IPS DF 6.9 (cell line): ENCODE measurements at regions not wholly inside any gene's neighbourhood (a gene's known extent, or its start where the extent isn't known, plus 50 kb on each side); places are given as distances from the start of the nearest gene placed in this dataset.

ENCODE experiments used
- DNase-seq: peaks from one replicate; pipeline ENCODE4 v3.0.0-alpha.2; 2013; ENCODE audit warnings: low read depth, low spot score
- H3K27ac ChIP-seq: one replicate; pipeline ENCODE4 v1.5.1; 2013; ENCODE audit warnings: low read length, control low read depth
- H3K27me3 ChIP-seq: 2 replicates; pipeline ENCODE4 v1.6.1; 2013; ENCODE audit warnings: mild to moderate bottlenecking, low read length; ENCODE audit not compliant: control insufficient read depth, insufficient read depth
- H3K36me3 ChIP-seq: 2 replicates; pipeline ENCODE4 v1.6.1; 2013; ENCODE audit warnings: low read length; ENCODE audit not compliant: control insufficient read depth, insufficient read depth
- H3K4me1 ChIP-seq: 2 replicates; pipeline ENCODE4 v1.6.1; 2013; ENCODE audit warnings: low read length; ENCODE audit not compliant: control insufficient read depth, insufficient read depth
- H3K4me3 ChIP-seq: 2 replicates; pipeline ENCODE4 v1.5.1; 2013; ENCODE audit warnings: mild to moderate bottlenecking, low read length
- H3K9me3 ChIP-seq: 2 replicates; pipeline ENCODE4 v1.6.1; 2013; ENCODE audit warnings: low read length, inconsistent platforms; ENCODE audit not compliant: control insufficient read depth, insufficient read depth
- WGBS: extraction: QIAGEN DNeasy Blood & Tissue Kit; methylation state at CpG from one replicate; pipeline ENCODE4 v1.1.7; 2013; ENCODE audit warnings: mixed read lengths, missing lambda C conversion rate; ENCODE audit not compliant: insufficient read length, insufficient coverage; 5-methylcytosine and 5-hydroxymethylcytosine counted together

DNA sequence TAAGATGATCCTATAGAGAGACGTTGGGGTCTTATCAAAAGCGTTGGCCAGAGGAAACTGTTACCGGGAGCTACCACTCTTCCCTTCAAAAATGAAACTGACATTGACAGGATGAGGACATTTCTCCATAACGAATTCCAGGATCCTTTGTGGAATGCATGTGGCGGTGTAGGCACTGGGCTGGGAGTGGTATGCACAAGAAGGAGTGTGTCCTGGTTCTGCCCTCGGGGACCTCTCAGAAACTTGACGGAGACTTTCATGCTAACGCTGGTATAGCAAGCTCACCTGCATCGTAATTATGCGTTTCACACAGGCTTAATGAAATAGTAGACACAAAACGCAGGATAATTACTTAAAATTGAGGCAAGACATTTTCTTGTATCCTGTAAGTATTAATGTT lies 441.1 kb downstream of the FGF9 start:
- no CpG with 5 or more reads among the region's 11 CpGs for WGBS
- no peak overlapping the region for H3K4me3 ChIP-seq
- no peak for DNase-seq
- H3K27ac ChIP-seq = no peak overlapping the region
- H3K36me3 ChIP-seq = no peaks in the 10 kb centered on the region
- no peaks in the 10 kb centered on the region for H3K4me1 ChIP-seq
- H3K9me3 ChIP-seq = no peaks in the 10 kb centered on the region
- no peaks in the 10 kb centered on the region for H3K27me3 ChIP-seq

DNA sequence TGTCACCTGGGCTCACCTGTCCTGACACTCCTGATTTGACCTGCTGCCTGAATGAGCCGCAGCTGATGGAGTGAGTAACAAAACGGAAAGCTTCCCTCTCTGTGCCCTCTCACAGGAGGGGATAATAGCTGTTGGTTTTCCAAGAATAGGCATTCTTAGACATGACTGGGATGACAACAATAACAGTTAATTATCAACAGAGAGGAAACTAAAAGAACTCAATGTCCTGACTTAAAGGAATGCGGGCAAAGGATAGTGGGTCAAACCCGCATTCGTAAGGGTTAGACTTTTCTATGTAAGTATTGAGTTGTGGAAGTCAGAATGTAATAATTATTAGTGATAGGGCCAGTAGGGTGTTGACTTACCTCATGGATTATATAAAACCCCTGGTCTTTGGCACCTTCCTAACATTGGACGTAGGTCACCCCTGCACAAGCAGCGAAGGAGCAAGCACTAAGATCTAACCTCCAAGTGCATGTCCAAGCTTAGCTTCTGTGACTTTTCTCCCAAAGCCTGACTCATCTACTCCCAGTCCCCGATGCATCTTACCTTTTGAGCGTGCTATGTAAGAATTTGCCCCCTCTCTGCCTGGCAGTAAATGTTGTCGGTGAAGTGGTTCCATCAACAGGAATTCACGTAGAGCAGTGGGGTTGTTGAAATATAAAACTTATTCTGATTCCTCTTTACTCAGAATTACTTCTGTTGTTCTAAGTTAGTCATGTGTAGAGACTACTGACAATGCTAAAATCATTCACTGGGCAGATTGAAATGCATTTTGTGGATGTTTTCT lies 442.3 kb downstream of the FGF9 start:
- Histone ChIP-seq H3K36me3 (no peaks in the 10 kb centered on the region), H3K27ac (no peak overlapping the region), H3K4me3 (no peak overlapping the region), H3K4me1 (no peaks in the 10 kb centered on the region), H3K27me3 (no peaks in the 10 kb centered on the region), H3K9me3 (no peaks in the 10 kb centered on the region)
- DNase-seq = no peak
- whole genome bisulfite sequencing = no CpG with 5 or more reads among the region's 11 CpGs

GRCh38 chr13:22114630-22115311 lies 443.9 kb downstream of the FGF9 start:
- Histone ChIP-seq H3K36me3 (no peaks in the 10 kb centered on the region), H3K9me3 (no peaks in the 10 kb centered on the region), H3K4me3 (no peak overlapping the region), H3K27ac (no peak overlapping the region), H3K27me3 (no peaks in the 10 kb centered on the region), H3K4me1 (no peaks in the 10 kb centered on the region)
- no peak for DNase-seq
- WGBS = no CpG with 5 or more reads among the region's 9 CpGs

DNA sequence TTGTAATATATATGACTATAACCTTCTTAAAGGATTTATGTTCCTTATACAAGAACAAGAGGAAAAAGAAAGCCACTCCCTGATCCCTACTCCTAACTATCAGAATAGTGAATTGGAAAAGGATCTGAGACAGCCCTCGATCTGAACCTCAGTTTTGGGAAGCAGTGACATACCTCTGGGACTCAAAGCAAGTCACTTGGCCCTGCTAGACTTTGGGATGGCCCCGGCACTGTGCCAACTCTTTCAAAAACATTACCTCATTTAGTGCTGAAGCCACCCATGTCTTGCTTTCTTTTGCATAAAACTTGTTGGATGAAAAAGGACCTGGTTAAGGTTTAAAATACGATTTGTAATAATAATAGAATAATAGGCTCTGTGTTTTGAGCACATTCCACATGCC lies 447.3 kb downstream of the FGF9 start:
- Histone ChIP-seq H3K9me3 (no peaks in the 10 kb centered on the region), H3K27ac (no peak overlapping the region), H3K4me3 (no peak overlapping the region), H3K36me3 (no peaks in the 10 kb centered on the region), H3K27me3 (no peaks in the 10 kb centered on the region), H3K4me1 (no peaks in the 10 kb centered on the region)
- no peak for DNase-seq
- WGBS = no CpG with 5 or more reads among the region's 3 CpGs

- H3K27ac ChIP-seq = no peak overlapping the region
- H3K27me3 ChIP-seq = no peaks in the 10 kb centered on the region
- no peak overlapping the region for H3K4me3 ChIP-seq
- no peaks in the 10 kb centered on the region for H3K36me3 ChIP-seq
- no CpG with 5 or more reads among the region's 7 CpGs for whole genome bisulfite sequencing
- no peaks in the 10 kb centered on the region for H3K4me1 ChIP-seq
- DNase-seq = no peak
- H3K9me3 ChIP-seq = no peaks in the 10 kb centered on the region
Observed at GRCh38 chr13:22120646-22121045, 449.8 kb downstream of the FGF9 start.

GRCh38 chr13:22121146-22121739 lies 450.4 kb downstream of the FGF9 start:
- H3K9me3 ChIP-seq = no peaks in the 10 kb centered on the region
- DNase-seq = no peak
- no peaks in the 10 kb centered on the region for H3K27me3 ChIP-seq
- WGBS = no CpG with 5 or more reads among the region's 10 CpGs
- H3K4me1 ChIP-seq = no peaks in the 10 kb centered on the region
- no peak overlapping the region for H3K27ac ChIP-seq
- H3K4me3 ChIP-seq = no peak overlapping the region
- H3K36me3 ChIP-seq = no peaks in the 10 kb centered on the region

DNA sequence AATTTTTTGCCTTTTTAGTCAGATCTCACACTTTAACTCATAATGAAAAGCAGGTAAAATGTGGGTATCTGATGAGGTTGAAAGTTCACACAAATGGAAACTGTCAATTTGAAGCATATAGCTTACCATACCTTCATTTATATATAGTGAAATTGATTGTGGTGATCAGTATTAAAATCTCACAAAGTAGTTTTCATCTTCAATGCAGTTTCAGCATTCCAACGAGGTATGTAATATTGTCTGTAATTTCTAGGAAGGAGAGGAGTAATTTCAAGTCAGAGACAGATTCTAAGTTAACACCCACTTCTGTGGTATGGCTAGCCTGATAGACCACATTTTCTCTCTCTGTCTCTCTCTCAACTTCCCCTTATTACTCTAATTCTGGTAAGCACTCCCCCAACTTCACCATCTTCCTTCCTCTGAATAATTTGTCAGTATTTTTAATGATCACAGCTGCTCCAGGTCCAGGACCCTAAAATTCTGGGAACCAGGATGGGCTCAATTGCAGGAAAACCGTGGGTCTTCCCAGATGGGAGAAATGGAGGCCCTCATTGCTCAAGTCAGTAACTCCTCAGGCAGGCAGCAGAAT lies 455.7 kb downstream of the FGF9 start:
- no peak overlapping the region for H3K27ac ChIP-seq
- H3K36me3 ChIP-seq = no peaks in the 10 kb centered on the region
- no peaks in the 10 kb centered on the region for H3K9me3 ChIP-seq
- no peaks in the 10 kb centered on the region for H3K4me1 ChIP-seq
- WGBS = no CpG with 5 or more reads among the region's 2 CpGs
- no peaks in the 10 kb centered on the region for H3K27me3 ChIP-seq
- DNase-seq = no peak
- no peak overlapping the region for H3K4me3 ChIP-seq

GRCh38 chr13:22127277-22128164 lies 456.6 kb downstream of the FGF9 start:
- no peaks in the 10 kb centered on the region for H3K9me3 ChIP-seq
- WGBS = 100% methylated on average over 2 of the region's 5 CpGs
- no peaks in the 10 kb centered on the region for H3K4me1 ChIP-seq
- no peak overlapping the region for H3K4me3 ChIP-seq
- H3K36me3 ChIP-seq = no peaks in the 10 kb centered on the region
- no peaks in the 10 kb centered on the region for H3K27me3 ChIP-seq
- no peak overlapping the region for H3K27ac ChIP-seq
- no peak for DNase-seq

GRCh38 chr13:22128441-22129408 lies 457.9 kb downstream of the FGF9 start:
- no peaks in the 10 kb centered on the region for H3K27me3 ChIP-seq
- H3K4me3 ChIP-seq = no peak overlapping the region
- H3K27ac ChIP-seq = no peak overlapping the region
- H3K9me3 ChIP-seq = no peaks in the 10 kb centered on the region
- DNase-seq = no peak
- WGBS = no CpG with 5 or more reads among the region's 15 CpGs
- H3K4me1 ChIP-seq = no peaks in the 10 kb centered on the region
- H3K36me3 ChIP-seq = no peaks in the 10 kb centered on the region
